Calu3 (cell line): ENCODE measurements at regions not wholly inside any gene's neighbourhood (a gene's known extent, or its start where the extent isn't known, plus 50 kb on each side); places are given as distances from the start of the nearest gene placed in this dataset.

Experiments
- BruUV-seq: library from RNA; stranded (reverse); fragments of 400-500 nt; replicated peaks from 2 replicates; lab custom pipeline; 2021; lab: Mats Ljungman, UMichigan
- CTCF ChIA-PET: fragments of 300-600 bp; sonication (Branson Sonifier 250); formaldehyde crosslinking; loops from one replicate; lab custom pipeline; 2022; ENCODE audit warnings: antibody characterized with exemption; lab: Charles Lee
- DNase-seq: peaks from one replicate; pipeline ENCODE4 v3.0.0; 2022
- H3K27ac Mint-ChIP-seq: one replicate; pipeline ENCODE4 v1.8.0; 2022; ENCODE audit warnings: mixed read lengths; ENCODE audit not compliant: unreplicated experiment
- H3K27me3 Mint-ChIP-seq: one replicate; pipeline ENCODE4 v1.8.0; 2022; ENCODE audit warnings: mixed read lengths; ENCODE audit not compliant: unreplicated experiment
- H3K36me3 Mint-ChIP-seq: one replicate; pipeline ENCODE4 v1.8.0; 2022; ENCODE audit warnings: mild to moderate bottlenecking, moderate library complexity, mixed read lengths; ENCODE audit not compliant: insufficient read depth, unreplicated experiment
- H3K4me1 Mint-ChIP-seq: one replicate; pipeline ENCODE4 v1.8.0; 2022; ENCODE audit warnings: mild to moderate bottlenecking, low read depth, mixed read lengths; ENCODE audit not compliant: unreplicated experiment
- H3K4me3 Mint-ChIP-seq: one replicate; pipeline ENCODE4 v1.8.0; 2022; ENCODE audit warnings: mild to moderate bottlenecking, low read depth, moderate library complexity, mixed read lengths; ENCODE audit not compliant: unreplicated experiment
- H3K9me3 Mint-ChIP-seq: one replicate; pipeline ENCODE4 v1.8.0; 2022; ENCODE audit warnings: low read depth, mixed read lengths; ENCODE audit not compliant: unreplicated experiment
- CTCF ChIP-seq: fragments of 200-600 bp; IDR thresholded peaks from one replicate; pipeline ENCODE4 v1.8.0; 2022; ENCODE audit warnings: antibody characterized with exemption; ENCODE audit not compliant: unreplicated experiment
- intact Hi-C: fragments of 100-400 bp; cut with micrococcal nuclease; formaldehyde crosslinking; loops from one replicate; pipeline ENCODE4 v1.10.0; 2022; ENCODE audit not compliant: unreplicated experiment

GRCh38 chr10:128850647-128851046, 616.4 kb upstream of the MGMT start:
- no peak overlapping the region for H3K27ac Mint-ChIP-seq

DNA sequence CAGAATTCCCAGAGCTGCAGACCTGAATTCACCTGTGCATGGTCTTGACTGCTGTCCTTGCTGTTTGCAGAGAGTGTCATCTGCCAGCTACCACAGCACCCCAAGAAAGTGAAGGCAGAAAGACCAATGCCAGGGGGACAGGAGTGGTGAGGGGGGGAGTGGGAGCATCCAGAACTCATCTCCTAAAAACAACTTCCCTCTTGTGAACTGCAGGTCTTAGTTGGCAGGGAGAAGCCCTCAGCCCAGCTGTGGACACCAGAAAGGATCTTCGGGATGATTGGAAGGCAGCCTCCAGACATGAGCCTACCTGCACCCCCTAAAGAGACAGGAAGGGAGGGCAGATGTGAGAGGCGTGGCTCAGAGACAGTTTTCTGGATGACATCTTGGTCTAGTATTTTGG, 615.8 kb upstream of the MGMT start:
- no peaks in the 10 kb centered on the region for H3K27me3 Mint-ChIP-seq
- intact Hi-C loops = no loop called here
- H3K27ac Mint-ChIP-seq = no peak overlapping the region
- CTCF ChIA-PET = no interaction called here
- H3K4me3 Mint-ChIP-seq = no peak overlapping the region
- no peaks in the 10 kb centered on the region for H3K36me3 Mint-ChIP-seq
- TF ChIP-seq CTCF = no peak
- no peaks in the 10 kb centered on the region for H3K4me1 Mint-ChIP-seq
- H3K9me3 Mint-ChIP-seq = no peaks in the 10 kb centered on the region
- DNase-seq = no peak
- BruUV-seq = no TSS peak

More at GRCh38 chr10:128850647-128851046, 616.4 kb upstream of the MGMT start:
- Mint-ChIP-seq H3K27me3 (no peaks in the 10 kb centered on the region), H3K9me3 (no peaks in the 10 kb centered on the region), H3K4me3 (no peak overlapping the region), H3K4me1 (no peaks in the 10 kb centered on the region), H3K36me3 (no peaks in the 10 kb centered on the region)
- CTCF ChIA-PET = no interaction called here
- no peak for TF ChIP-seq CTCF
- DNase-seq = no peak
- BruUV-seq = no TSS peak
- intact Hi-C loops = no loop called here

GRCh38 chr10:128851726-128852125, 615.3 kb upstream of the MGMT start:
- H3K9me3 Mint-ChIP-seq = no peaks in the 10 kb centered on the region
- no peaks in the 10 kb centered on the region for H3K4me1 Mint-ChIP-seq
- no peaks in the 10 kb centered on the region for H3K27me3 Mint-ChIP-seq
- no peak overlapping the region for H3K4me3 Mint-ChIP-seq
- no peak for TF ChIP-seq CTCF
- no peaks in the 10 kb centered on the region for H3K36me3 Mint-ChIP-seq
- no peak overlapping the region for H3K27ac Mint-ChIP-seq
- DNase-seq = no peak
- intact Hi-C loops = no loop called here
- no TSS peak for BruUV-seq
- CTCF ChIA-PET = no interaction called here

- CTCF ChIA-PET = no interaction called here
- Mint-ChIP-seq H3K27ac (no peak overlapping the region), H3K4me1 (no peaks in the 10 kb centered on the region), H3K36me3 (no peaks in the 10 kb centered on the region), H3K9me3 (no peaks in the 10 kb centered on the region), H3K27me3 (no peaks in the 10 kb centered on the region), H3K4me3 (no peak overlapping the region)
- intact Hi-C loops = no loop called here
- no peak for DNase-seq
- BruUV-seq = no TSS peak
- TF ChIP-seq CTCF = no peak
These were observed 614.6 kb upstream of the MGMT start for GRCh38 chr10:128852449-128852848.
